Astrocyte (in vitro differentiated cells and primary cell): ENCODE measurements at regions not wholly inside any gene's neighbourhood (a gene's known extent, or its start where the extent isn't known, plus 50 kb on each side); places are given as distances from the start of the nearest gene placed in this dataset.

Experiments
- DNase-seq: peaks from one replicate; pipeline ENCODE4 v3.0.0-alpha.2; 2010; ENCODE audit warnings: low read depth
- FAIRE-seq: peaks from 2 replicates; lab custom pipeline; 2011; peaks lifted over from hg19 to GRCh38; lab: Jason Lieb, UNC
- H2AFZ ChIP-seq: 2 replicates; pipeline ENCODE4 v1.6.0; 2012; ENCODE audit warnings: low read depth, low read length, inconsistent platforms
- H3K27ac ChIP-seq: 2 replicates; pipeline ENCODE4 v1.5.1; 2011; ENCODE audit warnings: low read depth, low read length, inconsistent platforms
- H3K27me3 ChIP-seq: 2 replicates; pipeline ENCODE4 v1.6.0; 2011; ENCODE audit warnings: low read length, inconsistent platforms; ENCODE audit not compliant: insufficient read depth
- H3K36me3 ChIP-seq: 2 replicates; pipeline ENCODE4 v1.5.1; 2011; ENCODE audit warnings: low read length, inconsistent platforms; ENCODE audit not compliant: insufficient read depth
- H3K4me1 ChIP-seq: 2 replicates; pipeline ENCODE4 v1.5.1; 2011; ENCODE audit warnings: low read length, inconsistent platforms; ENCODE audit not compliant: insufficient read depth
- H3K4me2 ChIP-seq: 2 replicates; pipeline ENCODE4 v1.6.0; 2012; ENCODE audit warnings: low read length, inconsistent platforms
- H3K4me3 ChIP-seq: 2 replicates; pipeline ENCODE4 v1.5.1; 2011; ENCODE audit warnings: low read depth, mild to moderate bottlenecking, low read length, inconsistent platforms; ENCODE audit not compliant: insufficient read depth
- H3K79me2 ChIP-seq: 2 replicates; pipeline ENCODE4 v1.6.0; 2012; ENCODE audit warnings: mild to moderate bottlenecking, low read length, inconsistent platforms; ENCODE audit not compliant: insufficient read depth
- H3K9ac ChIP-seq: 2 replicates; pipeline ENCODE4 v1.6.0; 2012; ENCODE audit warnings: mild to moderate bottlenecking, low read length, inconsistent platforms
- H3K9me3 ChIP-seq: 2 replicates; pipeline ENCODE4 v1.5.1; 2012; ENCODE audit warnings: low read depth, mild to moderate bottlenecking, low read length, inconsistent platforms; ENCODE audit not compliant: insufficient read depth
- H4K20me1 ChIP-seq: 2 replicates; pipeline ENCODE4 v1.6.0; 2012; ENCODE audit warnings: low read length, inconsistent platforms; ENCODE audit not compliant: insufficient read depth
- H3K27ac Mint-ChIP-seq: one replicate; pipeline ENCODE4 v1.8.0; 2021; ENCODE audit warnings: mild to moderate bottlenecking, mixed read lengths; ENCODE audit not compliant: unreplicated experiment
- H3K27me3 Mint-ChIP-seq: one replicate; pipeline ENCODE4 v1.8.0; 2021; ENCODE audit warnings: low read depth, mixed read lengths; ENCODE audit not compliant: unreplicated experiment
- H3K36me3 Mint-ChIP-seq: one replicate; pipeline ENCODE4 v1.8.0; 2021; ENCODE audit warnings: low read depth, mixed read lengths; ENCODE audit not compliant: unreplicated experiment
- H3K4me1 Mint-ChIP-seq: one replicate; pipeline ENCODE4 v1.8.0; 2021; ENCODE audit warnings: low read depth, mixed read lengths; ENCODE audit not compliant: unreplicated experiment
- H3K4me3 Mint-ChIP-seq: one replicate; pipeline ENCODE4 v1.8.0; 2021; ENCODE audit warnings: mild to moderate bottlenecking, moderate library complexity, mixed read lengths; ENCODE audit not compliant: unreplicated experiment
- H3K9me3 Mint-ChIP-seq: one replicate; pipeline ENCODE4 v1.8.0; 2021; ENCODE audit warnings: mild to moderate bottlenecking, mixed read lengths; ENCODE audit not compliant: unreplicated experiment
- EZH2 ChIP-seq: IDR thresholded peaks from 2 replicates; pipeline ENCODE4 v1.6.1; 2012; ENCODE audit warnings: mild to moderate bottlenecking, low read length, inconsistent platforms; ENCODE audit not compliant: insufficient read depth
- TF ChIP-seq, protein P1 (sequence below): IDR thresholded peaks from 2 replicates; pipeline ENCODE4 v1.5.1; 2011; ENCODE audit warnings: low read depth, mild to moderate bottlenecking, inconsistent platforms, low read length, moderate library complexity; ENCODE audit not compliant: insufficient read depth

DNA sequence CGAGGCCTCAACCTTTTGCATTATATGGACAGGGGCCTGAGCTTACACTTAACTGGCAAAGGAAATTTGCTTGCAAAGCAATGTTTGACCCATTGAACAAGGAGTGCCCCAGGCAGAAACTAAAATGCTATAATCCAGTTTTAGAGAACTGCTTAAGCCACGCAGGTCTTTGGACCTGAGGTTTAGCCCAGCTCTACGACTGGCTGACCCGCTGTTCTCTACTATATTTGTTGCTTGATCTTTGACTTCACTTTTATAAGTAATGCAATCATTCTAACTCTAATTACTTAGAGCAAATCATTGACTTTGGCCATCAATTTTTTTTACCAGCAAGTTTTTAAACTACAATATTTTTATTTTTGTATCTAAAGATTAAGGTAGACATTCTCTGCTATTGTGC lies 268.8 kb downstream of the MREG start:
- Histone ChIP-seq H3K27me3 (no peaks in the 10 kb centered on the region), H3K36me3 (no peaks in the 10 kb centered on the region), H3K27ac (no peak overlapping the region), H3K4me3 (no peak overlapping the region), H4K20me1 (no peaks in the 10 kb centered on the region), H3K9me3 (no peaks in the 10 kb centered on the region), H3K4me1 (peaks cover 12% of the 10 kb centered on the region), H2AFZ (no peak overlapping the region), H3K79me2 (no peaks in the 10 kb centered on the region), H3K9ac (no peak overlapping the region), H3K4me2 (no peak overlapping the region)
- no peak overlapping the region for H3K27ac Mint-ChIP-seq
- peaks cover 30% of the 10 kb centered on the region for H3K4me1 Mint-ChIP-seq
- TF ChIP-seq, protein P1, sequence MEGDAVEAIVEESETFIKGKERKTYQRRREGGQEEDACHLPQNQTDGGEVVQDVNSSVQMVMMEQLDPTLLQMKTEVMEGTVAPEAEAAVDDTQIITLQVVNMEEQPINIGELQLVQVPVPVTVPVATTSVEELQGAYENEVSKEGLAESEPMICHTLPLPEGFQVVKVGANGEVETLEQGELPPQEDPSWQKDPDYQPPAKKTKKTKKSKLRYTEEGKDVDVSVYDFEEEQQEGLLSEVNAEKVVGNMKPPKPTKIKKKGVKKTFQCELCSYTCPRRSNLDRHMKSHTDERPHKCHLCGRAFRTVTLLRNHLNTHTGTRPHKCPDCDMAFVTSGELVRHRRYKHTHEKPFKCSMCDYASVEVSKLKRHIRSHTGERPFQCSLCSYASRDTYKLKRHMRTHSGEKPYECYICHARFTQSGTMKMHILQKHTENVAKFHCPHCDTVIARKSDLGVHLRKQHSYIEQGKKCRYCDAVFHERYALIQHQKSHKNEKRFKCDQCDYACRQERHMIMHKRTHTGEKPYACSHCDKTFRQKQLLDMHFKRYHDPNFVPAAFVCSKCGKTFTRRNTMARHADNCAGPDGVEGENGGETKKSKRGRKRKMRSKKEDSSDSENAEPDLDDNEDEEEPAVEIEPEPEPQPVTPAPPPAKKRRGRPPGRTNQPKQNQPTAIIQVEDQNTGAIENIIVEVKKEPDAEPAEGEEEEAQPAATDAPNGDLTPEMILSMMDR, result no peak
- no peak for TF ChIP-seq EZH2
- H3K36me3 Mint-ChIP-seq, result peaks cover 9% of the 10 kb centered on the region
- no peak overlapping the region for H3K4me3 Mint-ChIP-seq
- H3K9me3 Mint-ChIP-seq, result peaks cover 6% of the 10 kb centered on the region
- no peaks in the 10 kb centered on the region for H3K27me3 Mint-ChIP-seq
- FAIRE-seq (no peak), DNase-seq (no peak)

DNA sequence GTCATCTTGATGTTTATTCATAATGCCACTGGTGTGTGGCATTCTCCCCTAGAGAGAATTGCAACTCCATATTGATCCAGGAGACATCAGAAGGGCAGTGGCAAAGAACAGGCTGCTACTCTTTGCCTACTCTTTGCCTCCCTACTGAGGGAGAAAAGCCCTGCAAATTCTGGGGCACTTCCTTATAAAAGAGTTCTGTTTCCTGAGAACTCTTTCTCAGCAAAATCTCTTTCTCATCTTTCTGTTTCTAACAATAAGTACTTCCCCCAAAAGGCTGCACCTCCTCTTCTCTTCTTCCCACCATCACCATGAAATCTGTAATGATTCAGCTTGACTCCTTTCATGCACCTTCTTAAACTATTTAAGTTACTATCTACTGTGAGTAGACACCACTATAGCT lies 270.3 kb downstream of the MREG start:
- no peak for DNase-seq
- no peak for FAIRE-seq
- TF ChIP-seq EZH2, result no peak
- TF ChIP-seq, protein P1, result no peak
- Mint-ChIP-seq H3K36me3 (peaks cover 19% of the 10 kb centered on the region), H3K27ac (no peak overlapping the region), H3K27me3 (no peaks in the 10 kb centered on the region), H3K4me1 (peaks cover 17% of the 10 kb centered on the region), H3K4me3 (no peak overlapping the region), H3K9me3 (peaks cover 11% of the 10 kb centered on the region)
- Histone ChIP-seq H3K9me3 (no peaks in the 10 kb centered on the region), H3K9ac (no peak overlapping the region), H3K79me2 (no peaks in the 10 kb centered on the region), H4K20me1 (no peaks in the 10 kb centered on the region), H3K4me2 (no peak overlapping the region), H3K27me3 (no peaks in the 10 kb centered on the region), H3K36me3 (no peaks in the 10 kb centered on the region), H3K27ac (no peak overlapping the region), H3K4me3 (no peak overlapping the region), H3K4me1 (peaks cover 9% of the 10 kb centered on the region), H2AFZ (no peak overlapping the region)

DNA sequence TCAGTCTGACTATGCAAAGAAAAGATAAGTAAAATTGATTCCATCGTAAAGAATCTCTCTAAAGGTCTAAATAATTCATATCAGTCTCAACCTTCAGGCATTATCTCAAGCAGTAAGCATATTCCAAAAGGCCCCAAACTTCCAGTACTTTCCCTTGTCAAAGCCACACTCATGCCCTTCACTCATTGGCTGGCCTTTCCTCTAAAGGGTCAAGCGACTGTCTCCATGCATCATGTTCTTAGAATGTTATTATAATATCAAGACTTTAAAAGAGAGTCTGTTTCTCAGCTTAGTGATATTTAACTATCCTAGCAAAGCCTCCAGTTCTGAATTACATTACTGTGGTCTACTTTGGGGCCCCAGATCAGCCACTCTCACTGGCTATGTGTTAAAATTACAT lies 271.3 kb downstream of the MREG start:
- no peak overlapping the region for H3K9ac ChIP-seq
- TF ChIP-seq, protein P1, result no peak
- TF ChIP-seq EZH2, result no peak
- no peaks in the 10 kb centered on the region for H3K36me3 ChIP-seq
- peaks cover 19% of the 10 kb centered on the region for H3K4me1 Mint-ChIP-seq
- no peak overlapping the region for H3K4me3 ChIP-seq
- no peak overlapping the region for H2AFZ ChIP-seq
- H3K4me2 ChIP-seq, result no peak overlapping the region
- FAIRE-seq, result no peak
- peaks cover 24% of the 10 kb centered on the region for H3K36me3 Mint-ChIP-seq
- peaks cover 9% of the 10 kb centered on the region for H3K4me1 ChIP-seq
- H3K27me3 Mint-ChIP-seq, result no peaks in the 10 kb centered on the region
- no peak for DNase-seq
- H3K9me3 Mint-ChIP-seq, result peaks cover 14% of the 10 kb centered on the region
- H3K79me2 ChIP-seq, result no peaks in the 10 kb centered on the region
- no peaks in the 10 kb centered on the region for H4K20me1 ChIP-seq
- no peaks in the 10 kb centered on the region for H3K9me3 ChIP-seq
- no peak overlapping the region for H3K27ac ChIP-seq
- no peak overlapping the region for H3K4me3 Mint-ChIP-seq
- H3K27me3 ChIP-seq, result no peaks in the 10 kb centered on the region
- H3K27ac Mint-ChIP-seq, result no peak overlapping the region
